WTC11 (cell line): ENCODE measurements at regions not wholly inside any gene's neighbourhood (a gene's known extent, or its start where the extent isn't known, plus 50 kb on each side); places are given as distances from the start of the nearest gene placed in this dataset.

Experiments used
- ATAC-seq: fragments of 200-7000 bp; cut with Tn5 transposase; 2 replicates; pipeline ENCODE4 v1.10.0; 2021; ENCODE audit warnings: mild to moderate bottlenecking, moderate library complexity
- CTCF ChIA-PET: fragments of 300-600 bp; sonication (Branson Sonifier 250); formaldehyde crosslinking; loops from one replicate; lab custom pipeline; 2021; ENCODE audit warnings: antibody characterized with exemption; lab: Charles Lee
- POLR2A ChIA-PET: fragments of 350-600 bp; sonication (Branson Sonifier 250); formaldehyde crosslinking; loops from one replicate; lab custom pipeline; 2021; ENCODE audit warnings: antibody characterized with exemption; lab: Charles Lee
- DNase-seq: peaks from one replicate; pipeline ENCODE4 v3.0.0; 2021; ENCODE audit warnings: low spot score
- H3K27ac Mint-ChIP-seq: 2 replicates; pipeline ENCODE4 v1.8.0; 2021; ENCODE audit warnings: mixed read lengths
- H3K27me3 Mint-ChIP-seq: 2 replicates; pipeline ENCODE4 v1.8.0; 2021; ENCODE audit warnings: low read depth, mild to moderate bottlenecking, moderate library complexity, mixed read lengths
- H3K36me3 Mint-ChIP-seq: 2 replicates; pipeline ENCODE4 v1.8.0; 2021; ENCODE audit warnings: mixed read lengths
- H3K4me1 Mint-ChIP-seq: 2 replicates; pipeline ENCODE4 v1.8.0; 2022; ENCODE audit warnings: mixed read lengths
- H3K4me3 Mint-ChIP-seq: 2 replicates; pipeline ENCODE4 v1.8.0; 2021; ENCODE audit warnings: mild to moderate bottlenecking, moderate library complexity, mixed read lengths
- H3K9me3 Mint-ChIP-seq: 2 replicates; pipeline ENCODE4 v1.8.0; 2021; ENCODE audit warnings: mixed read lengths
- AFF4 ChIP-seq: sonication (generic); formaldehyde crosslinking; IDR thresholded peaks from 2 replicates; pipeline ENCODE4 v1.8.1; 2023; ENCODE audit warnings: mild to moderate bottlenecking, missing genetic modification reagents, borderline replicate concordance
- CDX4 ChIP-seq: fragments of 250-450 bp; sonication (Bioruptor Pico); IDR thresholded peaks from 2 replicates; pipeline ENCODE4 v1.9.0; 2021; ENCODE audit warnings: moderate library complexity, mild to moderate bottlenecking, inconsistent platforms, borderline replicate concordance
- CTCF ChIP-seq: fragments of 200-600 bp; IDR thresholded peaks from 2 replicates; pipeline ENCODE4 v1.8.0; 2022; ENCODE audit warnings: antibody characterized with exemption
- ELF4 ChIP-seq: sonication (generic); formaldehyde crosslinking; IDR thresholded peaks from 2 replicates; pipeline ENCODE4 v1.8.1; 2022; ENCODE audit warnings: low read depth, mild to moderate bottlenecking, moderate library complexity, missing genetic modification reagents
- FOXP4 ChIP-seq: sonication (generic); formaldehyde crosslinking; IDR thresholded peaks from 2 replicates; pipeline ENCODE4 v1.8.0; 2022; ENCODE audit warnings: mild to moderate bottlenecking, missing genetic modification reagents
- MXD4 ChIP-seq: fragments of 250-450 bp; sonication (Bioruptor Pico); IDR thresholded peaks from 2 replicates; pipeline ENCODE4 v1.8.0; 2021; ENCODE audit warnings: mild to moderate bottlenecking, moderate library complexity, borderline replicate concordance
- NR1H2 ChIP-seq: sonication (generic); formaldehyde crosslinking; IDR thresholded peaks from 2 replicates; pipeline ENCODE4 v1.9.0; 2021; ENCODE audit warnings: mild to moderate bottlenecking, moderate library complexity, missing genetic modification reagents
- RORB ChIP-seq: fragments of 250-450 bp; sonication (Bioruptor Pico); IDR thresholded peaks from 2 replicates; pipeline ENCODE4 v1.9.0; 2021; ENCODE audit warnings: mild to moderate bottlenecking
- STAT6 ChIP-seq: sonication (generic); formaldehyde crosslinking; conservative IDR thresholded peaks from 2 replicates; pipeline ENCODE4 v1.8.1; 2023; ENCODE audit warnings: mild to moderate bottlenecking, low read depth, missing genetic modification reagents, moderate library complexity
- TEAD4 ChIP-seq: sonication (generic); formaldehyde crosslinking; IDR thresholded peaks from 2 replicates; pipeline ENCODE4 v1.8.0; 2022; ENCODE audit warnings: mild to moderate bottlenecking, missing genetic modification reagents
- ZNF532 ChIP-seq: fragments of 250-450 bp; sonication (Bioruptor Pico); IDR thresholded peaks from 2 replicates; pipeline ENCODE4 v1.9.0; 2021; ENCODE audit warnings: mild to moderate bottlenecking, borderline replicate concordance
- ZNF671 ChIP-seq: fragments of 250-450 bp; sonication (Bioruptor Pico); IDR thresholded peaks from 2 replicates; pipeline ENCODE4 v1.8.0; 2021; ENCODE audit warnings: mild to moderate bottlenecking

- Mint-ChIP-seq H3K4me1 (peaks cover 32% of the 10 kb centered on the region), H3K9me3 (peaks cover 14% of the 10 kb centered on the region), H3K36me3 (peaks cover 3% of the 10 kb centered on the region), H3K27ac (no peak overlapping the region), H3K27me3 (peaks cover 7% of the 10 kb centered on the region), H3K4me3 (no peak overlapping the region)
- ATAC-seq (no peak), DNase-seq (no peak)
- POLR2A ChIA-PET = no interaction called here
- TF ChIP-seq MXD4 (CRISPR knock-in tag) = no peak
- TF ChIP-seq NR1H2 (CRISPR knock-in tag) = no peak
- TF ChIP-seq ELF4 (CRISPR knock-in tag) = no peak
- no peak for TF ChIP-seq AFF4
- TF ChIP-seq ZNF532 (CRISPR knock-in tag) = no peak
- no peak for TF ChIP-seq CTCF
- TF ChIP-seq STAT6 (CRISPR knock-in tag) = no peak
- no peak for TF ChIP-seq CDX4 (CRISPR knock-in tag)
- TF ChIP-seq RORB (CRISPR knock-in tag) = no peak
- CTCF ChIA-PET = no interaction called here
Measured at GRCh38 chr21:38942748-38943211, 137.1 kb downstream of the ETS2 start.

GRCh38 chr21:38938769-38939168 lies 133.0 kb downstream of the ETS2 start:
- Mint-ChIP-seq H3K36me3 (peaks cover 6% of the 10 kb centered on the region), H3K4me1 (peaks cover 9% of the 10 kb centered on the region), H3K27ac (no peak overlapping the region), H3K27me3 (no peaks in the 10 kb centered on the region), H3K9me3 (peaks cover 25% of the 10 kb centered on the region), H3K4me3 (no peak overlapping the region)
- CTCF ChIA-PET = no interaction called here
- DNase-seq (no peak), ATAC-seq (no peak)
- POLR2A ChIA-PET = interaction anchor here (1.0 kb wide), 1 partner anchor 207 kb away, joined by 3 read pairs; no protein-coding TSS in a partner anchor
- TF ChIP-seq TEAD4 (CRISPR knock-in tag) = no peak
- no peak for TF ChIP-seq FOXP4
- TF ChIP-seq RORB (CRISPR knock-in tag) = no peak
- TF ChIP-seq ZNF532 (CRISPR knock-in tag) = no peak
- no peak for TF ChIP-seq ZNF671 (CRISPR knock-in tag)
